OCI-LY7 (cell line): ENCODE measurements at regions not wholly inside any gene's neighbourhood (a gene's known extent, or its start where the extent isn't known, plus 50 kb on each side); places are given as distances from the start of the nearest gene placed in this dataset.
"Not testable (repeated sequence)": the region's sequence is repeated elsewhere in the genome, so short reads cannot be mapped to it uniquely, and the experiment has no call there.

Experiments used
- BruUV-seq: library from RNA; stranded (reverse); fragments of 400-500 nt; replicated peaks from 2 replicates; lab custom pipeline; 2021; lab: Mats Ljungman, UMichigan
- CTCF ChIA-PET: fragments of 300-600 bp; sonication (Branson Sonifier 250); formaldehyde crosslinking; loops from one replicate; lab custom pipeline; 2022; ENCODE audit warnings: antibody characterized with exemption; ENCODE audit not compliant: unreplicated experiment; lab: Charles Lee
- POLR2A ChIA-PET: fragments of 300-600 bp; sonication (Branson Sonifier 250); formaldehyde crosslinking; loops from one replicate; lab custom pipeline; 2022; ENCODE audit warnings: antibody characterized with exemption; lab: Charles Lee
- DNase-seq: peaks from one replicate; pipeline ENCODE4 v3.0.0-alpha.2; 2015; ENCODE audit warnings: low spot score
- H2AFZ ChIP-seq: fragments of 200-600 bp; sonication (generic), shearing (Covaris generic); 2 replicates; pipeline ENCODE4 v1.6.1; 2014; ENCODE audit warnings: mild to moderate bottlenecking, antibody characterized with exemption, low read length, moderate library complexity
- H3K27ac ChIP-seq: fragments of 200-600 bp; sonication (generic); 2 replicates; pipeline ENCODE4 v1.5.1; 2014; ENCODE audit warnings: mixed run types, low read depth, mild to moderate bottlenecking, moderate library complexity, low read length, inconsistent platforms; ENCODE audit not compliant: poor library complexity, severe bottlenecking
- H3K36me3 ChIP-seq: fragments of 200-600 bp; sonication (generic); 2 replicates; pipeline ENCODE4 v1.6.1; 2014; ENCODE audit warnings: mild to moderate bottlenecking, antibody characterized with exemption, low read length, moderate library complexity, mixed read lengths; ENCODE audit not compliant: insufficient read depth
- H3K4me1 ChIP-seq: fragments of 200-600 bp; sonication (generic); 2 replicates; pipeline ENCODE4 v1.5.1; 2014; ENCODE audit warnings: mild to moderate bottlenecking, low read length; ENCODE audit not compliant: insufficient read depth, poor library complexity, severe bottlenecking
- H3K4me2 ChIP-seq: fragments of 200-600 bp; sonication (generic); 2 replicates; pipeline ENCODE4 v1.6.1; 2014; ENCODE audit warnings: mild to moderate bottlenecking, low read length
- H3K4me3 ChIP-seq: fragments of 200-600 bp; sonication (generic); 2 replicates; pipeline ENCODE4 v1.5.1; 2014; ENCODE audit warnings: mild to moderate bottlenecking, low read depth, low read length; ENCODE audit not compliant: poor library complexity, severe bottlenecking
- H3K79me2 ChIP-seq: fragments of 200-600 bp; sonication (generic); 2 replicates; pipeline ENCODE4 v1.6.1; 2016; ENCODE audit warnings: low read depth, mild to moderate bottlenecking, low read length, moderate library complexity, mixed read lengths; ENCODE audit not compliant: insufficient read depth
- H3K9me2 ChIP-seq: fragments of 200-600 bp; sonication (generic); 2 replicates; pipeline ENCODE4 v1.6.1; 2016; ENCODE audit warnings: mild to moderate bottlenecking, low read length, mixed read lengths; ENCODE audit not compliant: insufficient read depth
- H3K9me3 ChIP-seq: fragments of 200-600 bp; sonication (generic); 2 replicates; pipeline ENCODE4 v1.6.1; 2014; ENCODE audit warnings: mild to moderate bottlenecking, mixed run types, low read length, mixed read lengths
- H4K20me1 ChIP-seq: fragments of 200-600 bp; sonication (generic); 2 replicates; pipeline ENCODE4 v1.6.1; 2014; ENCODE audit warnings: mild to moderate bottlenecking, antibody characterized with exemption, low read length, moderate library complexity, mixed read lengths; ENCODE audit not compliant: insufficient read depth
- CTCF ChIP-seq: fragments of 200-600 bp; sonication (generic); conservative IDR thresholded peaks from 2 replicates; pipeline ENCODE4 v1.5.1; 2014; ENCODE audit warnings: mild to moderate bottlenecking, antibody characterized with exemption, low read length, moderate library complexity, mixed read lengths
- EZH2phosphoT487 ChIP-seq: fragments of 200-600 bp; sonication (generic); IDR thresholded peaks from 2 replicates; pipeline ENCODE4 v1.6.1; 2018; ENCODE audit warnings: low read depth, borderline replicate concordance, mild to moderate bottlenecking, mixed run types, antibody characterized with exemption, low read length, moderate library complexity, mixed read lengths
- intact Hi-C: fragments of 100-400 bp; cut with micrococcal nuclease; formaldehyde crosslinking; loops from one replicate; pipeline ENCODE4 v1.10.0; 2022; ENCODE audit not compliant: unreplicated experiment

GRCh38 chr1:166682588-166682987, 156.7 kb upstream of the POGK start:
- intact Hi-C loops, result loop anchor here (10.0 kb wide), 1 partner anchor 62 kb away; no protein-coding TSS in a partner anchor
- CTCF ChIA-PET, result no interaction called here
- no peaks in the 10 kb centered on the region for H3K36me3 ChIP-seq
- 0 out of 2 replicates have a peak, but pooled peaks cover 4% of the 10 kb centered on the region for H3K9me3 ChIP-seq
- DNase-seq, result no peak
- no TSS peak for BruUV-seq
- POLR2A ChIA-PET, result interaction anchor here (0.7 to 1.6 kb wide), 2 partner anchors 36 to 372 kb away, joined by 3 to 4 read pairs; no protein-coding TSS in a partner anchor
- no peaks in the 10 kb centered on the region for H3K4me1 ChIP-seq
- H3K27ac ChIP-seq, result no peak overlapping the region
- no peak overlapping the region for H3K4me3 ChIP-seq
- H4K20me1 ChIP-seq, result no peaks in the 10 kb centered on the region
- TF ChIP-seq EZH2phosphoT487 (no peak), CTCF (no peak)
- H3K4me2 ChIP-seq, result no peak overlapping the region
- no peaks in the 10 kb centered on the region for H3K9me2 ChIP-seq
- H3K79me2 ChIP-seq, result no peaks in the 10 kb centered on the region
- no peak overlapping the region for H2AFZ ChIP-seq

GRCh38 chr1:166684669-166685068, 154.6 kb upstream of the POGK start:
- CTCF ChIA-PET, H4K20me1 ChIP-seq, H3K79me2 ChIP-seq, POLR2A ChIA-PET, H3K9me3 ChIP-seq, DNase-seq, BruUV-seq, H3K4me2 ChIP-seq, H3K9me2 ChIP-seq, H3K36me3 ChIP-seq, H3K4me1 ChIP-seq, H3K27ac ChIP-seq, H2AFZ ChIP-seq, H3K4me3 ChIP-seq: not testable (repeated sequence)
- intact Hi-C loops, result loop anchor here (10.0 kb wide), 1 partner anchor 60 kb away; no protein-coding TSS in a partner anchor

GRCh38 chr1:166685200-166685599, 154.1 kb upstream of the POGK start:
- intact Hi-C loops, result loop anchor here (10.0 kb wide), 1 partner anchor 60 kb away; no protein-coding TSS in a partner anchor
- Histone ChIP-seq H3K9me2 (no peaks in the 10 kb centered on the region), H3K4me1 (no peaks in the 10 kb centered on the region), H2AFZ (no peak overlapping the region), H3K27ac (no peak overlapping the region), H3K4me3 (no peak overlapping the region), H4K20me1 (no peaks in the 10 kb centered on the region), H3K36me3 (no peaks in the 10 kb centered on the region), H3K4me2 (no peak overlapping the region), H3K9me3 (0 out of 2 replicates have a peak, but pooled peaks cover 4% of the 10 kb centered on the region), H3K79me2 (no peaks in the 10 kb centered on the region)
- POLR2A ChIA-PET, result no interaction called here
- CTCF ChIA-PET, result no interaction called here
- no peak for TF ChIP-seq CTCF
- no peak for TF ChIP-seq EZH2phosphoT487
- DNase-seq, result no peak
- BruUV-seq, result no TSS peak

GRCh38 chr1:166685891-166686290, 153.4 kb upstream of the POGK start:
- intact Hi-C loops, result loop anchor here (10.0 kb wide), 1 partner anchor 59 kb away; no protein-coding TSS in a partner anchor
- H4K20me1 ChIP-seq, H3K36me3 ChIP-seq, BruUV-seq, CTCF ChIA-PET, H3K9me3 ChIP-seq, POLR2A ChIA-PET, H2AFZ ChIP-seq, DNase-seq, H3K4me2 ChIP-seq, H3K4me1 ChIP-seq, H3K27ac ChIP-seq, H3K79me2 ChIP-seq, H3K4me3 ChIP-seq, H3K9me2 ChIP-seq: not testable (repeated sequence)

GRCh38 chr1:166690596-166690995, 148.7 kb upstream of the POGK start:
- intact Hi-C loops, H3K4me1 ChIP-seq, H3K79me2 ChIP-seq, H3K27ac ChIP-seq, DNase-seq, H3K9me2 ChIP-seq, H4K20me1 ChIP-seq, H3K4me2 ChIP-seq, H3K4me3 ChIP-seq, H3K36me3 ChIP-seq, CTCF ChIA-PET, H2AFZ ChIP-seq, BruUV-seq, H3K9me3 ChIP-seq, POLR2A ChIA-PET: not testable (repeated sequence)
